ENCODE measurements at regions not wholly inside any gene's neighbourhood (a gene's known extent, or its start where the extent isn't known, plus 50 kb on each side); places are given as distances from the start of the nearest gene placed in this dataset.

GRCh38 chr1:245091818-245092637, 62.8 kb upstream of the KIF26B start:
- no peak for TF ChIP-seq POLR2A (IDR thresholded peaks at IDR 0.05)
- no peak for TF ChIP-seq CTCF (IDR thresholded peaks at IDR 0.05)

All from lower leg skin (tissue), 3 donors.